Psoas muscle (tissue), 7 donors: ENCODE measurements at regions not wholly inside any gene's neighbourhood (a gene's known extent, or its start where the extent isn't known, plus 50 kb on each side); places are given as distances from the start of the nearest gene placed in this dataset.

Source experiments
- ATAC-seq, 4 donors: fragments of 200-7000 bp; cut with Tn5 transposase; one replicate each; pipeline ENCODE4 v1.9.1; 2020; ENCODE audit warnings: moderate library complexity in 3 of 4, mild to moderate bottlenecking in 2 of 4
- DNase-seq, 2 donors: peaks; one replicate each; pipeline ENCODE4 v3.0.0-alpha.2; 2020
- H3K27ac ChIP-seq: fragments of 200-600 bp; one replicate; pipeline ENCODE4 v1.8.0; 2022
- H3K27me3 ChIP-seq, 3 donors: fragments of 200-600 bp in 1 of 3; one replicate each; pipeline versions ENCODE4 v1.6.1 to v1.8.0; 2013 to 2022; ENCODE audit warnings: low read length in 2 of 3, mild to moderate bottlenecking in 2 of 3, moderate library complexity in 1 of 3; ENCODE audit not compliant: insufficient read depth in 3 of 3
- H3K36me3 ChIP-seq, 2 donors: fragments of 200-600 bp in 1 of 2; one replicate each; pipeline versions ENCODE4 v1.6.1 to v1.8.0; 2013 to 2022; ENCODE audit warnings: low read depth in 1 of 2, mild to moderate bottlenecking in 1 of 2, moderate library complexity in 1 of 2; ENCODE audit not compliant: insufficient read depth in 1 of 2
- H3K4me1 ChIP-seq: fragments of 200-600 bp; one replicate; pipeline ENCODE4 v1.8.0; 2022
- H3K4me3 ChIP-seq: fragments of 200-600 bp; one replicate; pipeline ENCODE4 v1.8.0; 2022; ENCODE audit warnings: mild to moderate bottlenecking
- H3K9me3 ChIP-seq: fragments of 200-600 bp; one replicate; pipeline ENCODE4 v1.8.0; 2022
- WGBS, 3 donors: extraction: QIAGEN DNeasy Blood & Tissue Kit; methylation state at CpG; one replicate each; pipeline versions ENCODE4 v1.1.6 to v1.1.7; 2013; 5-methylcytosine and 5-hydroxymethylcytosine counted together
- intact Hi-C, 2 donors: fragments of 100-400 bp; cut with DNase I; formaldehyde crosslinking; loops; one replicate each; pipeline versions ENCODE4 v1.11.0 to v1.14.2; 2022
- TF ChIP-seq, protein P1 (sequence below): fragments of 200-600 bp; IDR thresholded peaks from one replicate; pipeline ENCODE4 v1.8.0; 2022; ENCODE audit warnings: antibody characterized with exemption
- donor health status: healthy with polysubstance abuse.
- donor health status: DM: no; HTN: no; CAD: no; lungs with moderate emphysema.
- donor health status: Bipolar disorder and iron deficiency.
- donor health status: healthy.
- donor health status: DM: yes; HTN: yes; CAD: no.
- donor health status: DM: no; HTN: no; CAD: no.
- donor health status: DM: yes; HTN: yes; CAD: no.

DNA sequence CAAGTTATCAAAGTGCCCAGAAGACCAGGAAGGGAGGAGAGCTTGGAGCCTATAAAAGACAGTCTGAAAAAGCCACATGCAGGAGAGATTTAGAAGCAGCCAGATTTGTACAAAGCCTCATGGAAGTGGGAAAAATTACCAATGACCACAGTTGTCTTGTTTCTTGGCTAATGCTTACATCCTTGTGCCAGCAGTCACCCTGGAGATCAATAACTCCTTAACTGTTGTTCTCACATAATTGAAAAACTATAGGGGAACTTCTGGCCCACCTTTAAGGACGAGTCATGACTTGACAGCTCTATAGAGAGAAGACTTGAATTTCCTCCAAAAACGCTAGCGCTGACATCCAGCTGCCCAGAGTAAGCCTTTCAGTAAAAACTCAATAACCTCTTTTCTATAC lies 313.1 kb downstream of the GALC start:
- Histone ChIP-seq H3K4me1 (no peaks in the 10 kb centered on the region), H3K36me3 (no peaks in the 10 kb centered on the region), H3K9me3 (no peaks in the 10 kb centered on the region), H3K27ac (no peak overlapping the region), H3K4me3 (no peak overlapping the region), H3K27me3 (no peaks in the 10 kb centered on the region)
- intact Hi-C loops = no loop called here
- TF ChIP-seq, protein P1, sequence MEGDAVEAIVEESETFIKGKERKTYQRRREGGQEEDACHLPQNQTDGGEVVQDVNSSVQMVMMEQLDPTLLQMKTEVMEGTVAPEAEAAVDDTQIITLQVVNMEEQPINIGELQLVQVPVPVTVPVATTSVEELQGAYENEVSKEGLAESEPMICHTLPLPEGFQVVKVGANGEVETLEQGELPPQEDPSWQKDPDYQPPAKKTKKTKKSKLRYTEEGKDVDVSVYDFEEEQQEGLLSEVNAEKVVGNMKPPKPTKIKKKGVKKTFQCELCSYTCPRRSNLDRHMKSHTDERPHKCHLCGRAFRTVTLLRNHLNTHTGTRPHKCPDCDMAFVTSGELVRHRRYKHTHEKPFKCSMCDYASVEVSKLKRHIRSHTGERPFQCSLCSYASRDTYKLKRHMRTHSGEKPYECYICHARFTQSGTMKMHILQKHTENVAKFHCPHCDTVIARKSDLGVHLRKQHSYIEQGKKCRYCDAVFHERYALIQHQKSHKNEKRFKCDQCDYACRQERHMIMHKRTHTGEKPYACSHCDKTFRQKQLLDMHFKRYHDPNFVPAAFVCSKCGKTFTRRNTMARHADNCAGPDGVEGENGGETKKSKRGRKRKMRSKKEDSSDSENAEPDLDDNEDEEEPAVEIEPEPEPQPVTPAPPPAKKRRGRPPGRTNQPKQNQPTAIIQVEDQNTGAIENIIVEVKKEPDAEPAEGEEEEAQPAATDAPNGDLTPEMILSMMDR = no peak
- no peak for DNase-seq
- 44 to 59% (median 56%) methylated on average over 3 of the region's 3 CpGs for WGBS, 3 donors
- no peak for ATAC-seq

DNA sequence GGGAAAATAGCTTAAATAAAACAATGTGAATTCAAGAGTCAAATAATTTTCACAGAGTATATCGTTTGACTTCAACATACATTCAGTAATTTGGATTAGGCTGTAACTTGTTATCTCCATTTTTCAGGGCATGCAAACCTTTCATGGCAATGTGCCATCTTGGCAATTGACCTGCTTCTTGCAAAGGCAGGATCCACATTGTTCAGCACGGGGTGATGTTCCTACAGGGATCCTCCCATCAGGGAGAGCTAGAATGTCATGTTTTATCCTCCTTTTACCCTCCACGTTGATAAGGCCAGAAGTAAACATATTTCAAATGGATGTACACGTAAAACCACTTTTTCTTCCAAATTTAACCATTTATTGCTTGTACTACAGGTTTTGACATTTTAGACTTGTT lies 314.4 kb downstream of the GALC start:
- Histone ChIP-seq H3K4me3 (no peak overlapping the region), H3K27ac (no peak overlapping the region), H3K4me1 (no peaks in the 10 kb centered on the region), H3K9me3 (no peaks in the 10 kb centered on the region), H3K36me3 (no peaks in the 10 kb centered on the region), H3K27me3 (no peaks in the 10 kb centered on the region)
- intact Hi-C loops = no loop called here
- ATAC-seq = no peak
- TF ChIP-seq, protein P1 = no peak
- no peak for DNase-seq
- WGBS, 3 donors = 48 to 54% (median 50%) methylated on average over 4 of the region's 4 CpGs

DNA sequence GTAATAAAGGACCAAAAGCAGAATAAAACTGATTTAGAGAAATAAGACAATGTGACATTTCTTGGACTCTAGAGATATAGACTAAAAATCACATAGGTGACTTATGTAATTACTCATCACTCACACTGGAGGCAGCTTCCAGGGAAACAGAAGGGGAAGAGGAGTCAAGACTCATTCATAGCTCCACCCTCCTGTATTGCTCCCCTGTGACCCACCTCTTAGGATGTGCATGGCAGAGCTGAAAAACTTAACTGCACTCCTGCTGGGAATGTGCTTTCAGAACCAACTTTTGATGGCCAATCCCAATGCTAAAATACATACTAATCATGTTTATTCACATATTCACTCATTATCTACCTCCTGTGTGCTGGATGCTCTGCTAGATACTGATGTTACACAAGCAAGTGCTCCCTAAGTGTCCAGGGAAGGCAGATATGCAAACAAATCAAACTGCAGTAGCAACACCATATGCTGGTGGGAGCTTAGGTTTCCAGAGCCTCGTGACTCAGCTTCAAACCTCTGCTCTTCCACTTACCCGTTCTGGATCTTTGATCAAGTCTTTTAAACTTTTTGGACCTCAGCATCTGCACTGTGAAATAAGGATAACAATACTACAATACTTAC lies 316.1 kb downstream of the GALC start:
- H3K27me3 ChIP-seq = no peaks in the 10 kb centered on the region
- H3K4me1 ChIP-seq = no peaks in the 10 kb centered on the region
- ATAC-seq = no peak
- intact Hi-C loops = no loop called here
- DNase-seq = no peak
- no peaks in the 10 kb centered on the region for H3K36me3 ChIP-seq
- WGBS, 3 donors = 55 to 61% (median 57%) methylated on average over 2 of the region's 2 CpGs
- no peak overlapping the region for H3K4me3 ChIP-seq
- no peak overlapping the region for H3K27ac ChIP-seq
- no peaks in the 10 kb centered on the region for H3K9me3 ChIP-seq
- TF ChIP-seq, protein P1 = no peak

DNA sequence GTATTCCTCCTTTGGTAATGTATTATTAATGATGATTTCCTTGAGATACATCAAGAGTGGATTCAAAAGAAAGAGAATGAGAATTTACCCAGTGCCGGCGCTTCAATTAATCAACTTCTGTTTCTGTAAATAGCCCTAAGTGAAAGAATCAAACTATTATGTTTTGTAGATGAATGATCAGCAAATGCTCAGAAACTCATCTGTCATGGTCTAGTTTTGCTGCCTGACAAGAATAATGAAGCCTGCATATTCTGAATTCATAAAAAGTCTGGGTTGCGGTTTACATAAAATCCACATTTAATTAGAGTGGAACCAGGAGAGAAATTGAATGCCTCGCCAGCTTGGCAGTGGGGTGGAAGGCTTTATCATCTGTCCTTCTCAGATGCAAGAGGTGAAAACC lies 325.3 kb downstream of the GALC start:
- TF ChIP-seq, protein P1 = no peak
- WGBS, 3 donors = 78 to 82% (median 79%) methylated on average over 4 of the region's 4 CpGs
- no peaks in the 10 kb centered on the region for H3K36me3 ChIP-seq
- H3K4me3 ChIP-seq = no peak overlapping the region
- intact Hi-C loops = no loop called here
- no peaks in the 10 kb centered on the region for H3K9me3 ChIP-seq
- H3K4me1 ChIP-seq = no peaks in the 10 kb centered on the region
- ATAC-seq (no peak), DNase-seq (no peak)
- no peak overlapping the region for H3K27ac ChIP-seq
- no peaks in the 10 kb centered on the region for H3K27me3 ChIP-seq

DNA sequence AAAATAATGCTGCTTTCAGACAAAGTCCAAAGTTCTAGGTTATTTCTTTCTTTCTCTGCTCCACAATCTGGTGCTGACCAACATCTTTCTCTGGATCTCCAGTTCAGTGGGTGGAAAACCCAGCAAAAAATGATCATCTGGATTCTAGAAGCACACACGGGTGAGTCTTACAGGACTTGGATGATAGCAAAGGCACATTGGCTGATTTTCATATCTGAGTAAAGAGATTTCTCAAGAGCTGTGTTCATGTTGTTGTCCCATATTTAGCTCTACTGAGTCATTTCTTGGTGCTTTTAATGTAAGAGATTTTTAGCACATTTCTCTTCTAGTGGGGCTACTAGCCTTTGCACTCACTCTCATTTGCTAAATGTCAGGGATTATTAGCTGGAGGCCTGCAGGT lies 336.7 kb downstream of the GALC start:
- TF ChIP-seq, protein P1 = no peak
- no peak for DNase-seq
- intact Hi-C loops = no loop called here
- Histone ChIP-seq H3K27ac (no peak overlapping the region), H3K9me3 (no peaks in the 10 kb centered on the region), H3K4me3 (no peak overlapping the region), H3K36me3 (no peaks in the 10 kb centered on the region), H3K27me3 (no peaks in the 10 kb centered on the region), H3K4me1 (no peaks in the 10 kb centered on the region)
- WGBS, 3 donors = 58 to 68% (median 63%) methylated on average over 1 of the region's 1 CpG
- ATAC-seq = no peak
